Fibroblast of lung (primary cell): ENCODE measurements at regions not wholly inside any gene's neighbourhood (a gene's known extent, or its start where the extent isn't known, plus 50 kb on each side); places are given as distances from the start of the nearest gene placed in this dataset.

Experiments used
- CTCF ChIP-seq, 2 donors: IDR thresholded peaks in 1 of 2; conservative IDR thresholded peaks in 1 of 2; 1 replicate in 1 of 2; 2 replicates in 1 of 2; pipeline ENCODE4 v1.5.1; 2011 to 2012; ENCODE audit warnings: low read length in 2 of 2, control low read depth in 1 of 2, inconsistent platforms in 1 of 2, low read depth in 1 of 2, mild to moderate bottlenecking in 1 of 2
- EZH2 ChIP-seq: IDR thresholded peaks from 2 replicates; pipeline ENCODE4 v1.5.1; 2012; ENCODE audit warnings: low read length, control low read depth, mild to moderate bottlenecking; ENCODE audit errors: missing control alignments

- TF ChIP-seq CTCF (conservative IDR thresholded peaks at IDR 0.05 in 1 of 2, IDR thresholded peaks at IDR 0.05 in 1 of 2; ENCODE audit: low read depth in 1 of 2, low read length in 2 of 2) (no peak), EZH2 (no peak)
Observed at GRCh38 chr21:29481081-29481480, 182.4 kb downstream of the BACH1 start.
